ENCODE measurements at regions not wholly inside any gene's neighbourhood (a gene's known extent, or its start where the extent isn't known, plus 50 kb on each side); places are given as distances from the start of the nearest gene placed in this dataset.

GRCh38 chr1:30172757-30173156 is 550.6 kb downstream of the MATN1 start:
- H3K27ac ChIP-seq (ENCODE audit: low read depth in 1 of 2, low read length in 1 of 2): no peak overlapping the region
- DNase-seq (no peak), ATAC-seq (ENCODE audit: insufficient read depth, low FRiP score) (no peak)
- H3K9me3 ChIP-seq (ENCODE audit: control insufficient read depth in 4 of 4, insufficient read depth in 3 of 4, low read length in 3 of 4): no peaks in the 10 kb centered on the region
- H3K4me1 ChIP-seq (ENCODE audit: control insufficient read depth in 5 of 5, insufficient read depth in 5 of 5, low read length in 5 of 5): no peaks in the 10 kb centered on the region
- H3K4me3 ChIP-seq: no peak overlapping the region
- WGBS, 2 donors: 78 to 79% methylated on average over 2 of the region's 2 CpGs
- H3K36me3 ChIP-seq (ENCODE audit: control insufficient read depth in 4 of 4, insufficient read depth in 4 of 4, low read length in 4 of 4): no peaks in the 10 kb centered on the region
- no peaks in the 10 kb centered on the region for H3K27me3 ChIP-seq (ENCODE audit: control insufficient read depth in 3 of 3, insufficient read depth in 3 of 3, low read length in 2 of 3)
- no peak for TF ChIP-seq CTCF (IDR thresholded peaks at IDR 0.05; ENCODE audit: control extremely low read depth, extremely low read depth)
- no peak overlapping the region for H3K9ac ChIP-seq (ENCODE audit: insufficient read depth in 1 of 2, low read length in 2 of 2)

- H3K36me3 ChIP-seq (ENCODE audit: control insufficient read depth in 4 of 4, insufficient read depth in 4 of 4, low read length in 4 of 4): no peaks in the 10 kb centered on the region
- WGBS, 2 donors: 82 to 93% methylated on average over 5 of the region's 5 CpGs
- H3K9me3 ChIP-seq (ENCODE audit: control insufficient read depth in 4 of 4, insufficient read depth in 3 of 4, low read length in 3 of 4): no peaks in the 10 kb centered on the region
- no peak overlapping the region for H3K27ac ChIP-seq (ENCODE audit: low read depth in 1 of 2, low read length in 1 of 2)
- H3K4me1 ChIP-seq (ENCODE audit: control insufficient read depth in 5 of 5, insufficient read depth in 5 of 5, low read length in 5 of 5): no peaks in the 10 kb centered on the region
- no peak for TF ChIP-seq CTCF (IDR thresholded peaks at IDR 0.05; ENCODE audit: control extremely low read depth, extremely low read depth)
- H3K27me3 ChIP-seq (ENCODE audit: control insufficient read depth in 3 of 3, insufficient read depth in 3 of 3, low read length in 2 of 3): no peaks in the 10 kb centered on the region
- H3K4me3 ChIP-seq: no peak overlapping the region
- ATAC-seq (ENCODE audit: insufficient read depth, low FRiP score) (no peak), DNase-seq (no peak)
- no peak overlapping the region for H3K9ac ChIP-seq (ENCODE audit: insufficient read depth in 1 of 2, low read length in 2 of 2)
These were observed 551.1 kb downstream of the MATN1 start for GRCh38 chr1:30172299-30172694.

GRCh38 chr1:30171537-30172298 is 551.7 kb downstream of the MATN1 start:
- no peaks in the 10 kb centered on the region for H3K36me3 ChIP-seq (ENCODE audit: control insufficient read depth in 4 of 4, insufficient read depth in 4 of 4, low read length in 4 of 4)
- no peaks in the 10 kb centered on the region for H3K9me3 ChIP-seq (ENCODE audit: control insufficient read depth in 4 of 4, insufficient read depth in 3 of 4, low read length in 3 of 4)
- TF ChIP-seq CTCF (IDR thresholded peaks at IDR 0.05; ENCODE audit: control extremely low read depth, extremely low read depth): no peak
- no peak for ATAC-seq (ENCODE audit: insufficient read depth, low FRiP score)
- WGBS, 2 donors: 75 to 87% methylated on average over 9 of the region's 9 CpGs
- H3K27ac ChIP-seq (ENCODE audit: low read depth in 1 of 2, low read length in 1 of 2): no peak overlapping the region
- H3K4me1 ChIP-seq (ENCODE audit: control insufficient read depth in 5 of 5, insufficient read depth in 5 of 5, low read length in 5 of 5): no peaks in the 10 kb centered on the region
- H3K4me3 ChIP-seq: no peak overlapping the region
- DNase-seq: no peak
- H3K9ac ChIP-seq (ENCODE audit: insufficient read depth in 1 of 2, low read length in 2 of 2): no peak overlapping the region
- no peaks in the 10 kb centered on the region for H3K27me3 ChIP-seq (ENCODE audit: control insufficient read depth in 3 of 3, insufficient read depth in 3 of 3, low read length in 2 of 3)

- no peak overlapping the region for H3K4me3 ChIP-seq
- 74 to 87% methylated on average over 4 of the region's 4 CpGs for WGBS, 2 donors
- ATAC-seq (ENCODE audit: insufficient read depth, low FRiP score) (no peak), DNase-seq (no peak)
- H3K9me3 ChIP-seq (ENCODE audit: control insufficient read depth in 4 of 4, insufficient read depth in 3 of 4, low read length in 3 of 4): peaks cover 0 to 1% (median 0%) of the 10 kb centered on the region in 4 donors
- TF ChIP-seq CTCF (IDR thresholded peaks at IDR 0.05; ENCODE audit: control extremely low read depth, extremely low read depth): no peak
- H3K27me3 ChIP-seq (ENCODE audit: control insufficient read depth in 3 of 3, insufficient read depth in 3 of 3, low read length in 2 of 3): no peaks in the 10 kb centered on the region
- no peak overlapping the region for H3K9ac ChIP-seq (ENCODE audit: insufficient read depth in 1 of 2, low read length in 2 of 2)
- no peak overlapping the region for H3K27ac ChIP-seq (ENCODE audit: low read depth in 1 of 2, low read length in 1 of 2)
- H3K36me3 ChIP-seq (ENCODE audit: control insufficient read depth in 4 of 4, insufficient read depth in 4 of 4, low read length in 4 of 4): no peaks in the 10 kb centered on the region
- H3K4me1 ChIP-seq (ENCODE audit: control insufficient read depth in 5 of 5, insufficient read depth in 5 of 5, low read length in 5 of 5): peaks cover 0 to 13% (median 0%) of the 10 kb centered on the region in 5 donors
These were observed 554.1 kb downstream of the MATN1 start for GRCh38 chr1:30169269-30169668.
